ENCODE measurements at regions not wholly inside any gene's neighbourhood (a gene's known extent, or its start where the extent isn't known, plus 50 kb on each side); places are given as distances from the start of the nearest gene placed in this dataset.

DNA sequence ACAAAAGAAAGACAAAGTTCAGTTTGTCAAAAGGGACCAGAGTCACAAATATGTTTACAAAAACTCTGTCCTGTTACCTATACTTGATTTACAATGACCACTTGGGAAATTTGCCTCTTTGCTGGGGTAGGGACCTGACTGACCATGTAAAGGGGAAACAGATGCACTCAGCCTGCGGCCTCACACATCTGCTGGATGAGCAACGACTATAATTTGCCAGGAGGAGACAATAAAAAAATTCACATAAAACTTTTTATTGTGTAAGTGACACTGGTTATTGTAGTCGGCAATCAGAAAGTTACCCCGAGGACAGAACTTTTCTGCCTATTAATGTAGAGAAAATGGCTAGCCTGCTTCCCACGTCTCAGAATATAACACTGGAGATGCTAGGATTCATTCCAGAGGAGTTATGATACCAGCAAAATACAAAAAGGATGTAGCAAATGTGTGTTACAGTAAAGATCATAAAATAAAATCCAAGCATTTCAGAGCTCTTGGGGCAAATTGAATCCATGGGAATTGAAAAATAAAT, 415.4 kb upstream of the SPTLC3 start:
- Histone ChIP-seq H3K27me3 (ENCODE audit: control insufficient read depth, insufficient read depth, low read length) (no peaks in the 10 kb centered on the region), H3K9me3 (ENCODE audit: control insufficient read depth in 2 of 2, low read length in 2 of 2) (peaks cover 0 to 4% of the 10 kb centered on the region in 2 experiments), H3K4me1 (ENCODE audit: control insufficient read depth, insufficient read depth, low read length, poor library complexity, severe bottlenecking) (no peaks in the 10 kb centered on the region), H3K4me3 (ENCODE audit: low read depth, low read length) (no peak overlapping the region), H3K27ac (ENCODE audit: insufficient read depth, low read length, poor library complexity, severe bottlenecking) (no peak overlapping the region), H3K36me3 (ENCODE audit: control insufficient read depth, insufficient read depth, low read length) (no peaks in the 10 kb centered on the region)
- Mint-ChIP-seq H3K4me3 (no peak overlapping the region), H3K36me3 (no peaks in the 10 kb centered on the region), H3K9me3 (peaks cover 1 to 18% (median 7%) of the 10 kb centered on the region in 7 donors), H3K4me1 (no peaks in the 10 kb centered on the region), H3K27me3 (no peaks in the 10 kb centered on the region), H3K27ac (no peak overlapping the region)
- no peak for ATAC-seq (ENCODE audit: low read depth in 2 of 2)
- no peak for DNase-seq

DNA sequence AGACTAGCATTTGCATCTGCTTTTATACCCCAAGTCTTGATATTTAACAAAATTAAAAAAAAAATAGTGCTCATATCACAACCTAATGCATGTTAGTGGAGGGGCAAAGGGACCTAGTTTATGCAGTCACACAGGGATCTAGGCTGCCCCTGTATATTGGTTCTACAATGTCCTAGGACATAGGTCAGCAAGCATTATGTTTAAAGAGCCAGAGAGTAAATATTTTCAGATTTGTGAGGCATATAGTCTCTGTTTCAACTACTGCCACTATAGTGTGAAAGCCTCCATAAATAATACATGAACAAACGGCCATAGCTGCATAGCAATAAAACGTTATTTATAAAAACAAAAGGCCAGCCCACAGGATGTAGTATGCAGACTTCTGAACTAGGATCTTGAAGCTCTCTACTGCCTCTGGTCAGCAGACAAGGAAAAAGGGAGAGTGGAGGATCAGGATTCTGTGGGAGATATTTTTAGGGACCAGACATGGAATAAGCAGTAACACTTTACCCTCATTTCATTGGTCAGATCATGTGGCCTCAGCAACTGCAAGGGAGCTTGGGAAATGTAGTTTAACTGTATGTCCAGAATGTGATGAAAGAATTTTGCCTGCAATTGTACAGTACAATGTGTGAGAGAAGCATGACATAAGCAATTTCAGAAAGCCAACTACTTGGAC, 414.2 kb upstream of the SPTLC3 start:
- Mint-ChIP-seq H3K27me3 (no peaks in the 10 kb centered on the region), H3K36me3 (no peaks in the 10 kb centered on the region), H3K27ac (no peak overlapping the region), H3K9me3 (peaks cover 1 to 21% (median 6%) of the 10 kb centered on the region in 7 donors), H3K4me1 (no peaks in the 10 kb centered on the region), H3K4me3 (no peak overlapping the region)
- Histone ChIP-seq H3K36me3 (ENCODE audit: control insufficient read depth, insufficient read depth, low read length) (no peaks in the 10 kb centered on the region), H3K4me1 (ENCODE audit: control insufficient read depth, insufficient read depth, low read length, poor library complexity, severe bottlenecking) (no peaks in the 10 kb centered on the region), H3K27ac (ENCODE audit: insufficient read depth, low read length, poor library complexity, severe bottlenecking) (no peak overlapping the region), H3K27me3 (ENCODE audit: control insufficient read depth, insufficient read depth, low read length) (no peaks in the 10 kb centered on the region), H3K4me3 (ENCODE audit: low read depth, low read length) (no peak overlapping the region), H3K9me3 (ENCODE audit: control insufficient read depth in 2 of 2, low read length in 2 of 2) (peaks cover 0 to 4% of the 10 kb centered on the region in 2 experiments)
- ATAC-seq (ENCODE audit: low read depth in 2 of 2), result no peak
- DNase-seq, result no peak

DNA sequence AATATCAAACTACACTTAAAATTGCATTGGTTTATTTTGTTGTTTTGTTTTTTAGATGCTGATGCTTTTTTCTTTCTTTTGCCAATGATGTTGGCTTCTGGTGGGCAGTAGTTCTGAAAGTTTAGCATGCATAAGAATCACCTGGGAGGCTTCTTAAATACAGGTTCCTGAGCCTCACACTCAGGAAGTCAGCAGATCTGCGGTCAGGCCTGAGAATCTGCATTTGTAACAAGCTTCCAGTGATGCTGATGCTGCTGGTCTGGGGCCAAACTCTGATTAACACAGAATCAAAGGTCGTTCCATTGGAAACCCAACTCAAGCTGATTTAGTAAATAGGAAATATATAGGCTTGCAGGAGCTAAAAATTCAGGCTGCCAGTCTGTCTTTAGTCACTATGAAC, 412.9 kb upstream of the SPTLC3 start:
- H3K4me3 Mint-ChIP-seq, result no peak overlapping the region
- H3K9me3 ChIP-seq (ENCODE audit: control insufficient read depth in 2 of 2, low read length in 2 of 2), result peaks cover 0 to 4% of the 10 kb centered on the region in 2 experiments
- no peak for DNase-seq
- no peak overlapping the region for H3K27ac ChIP-seq (ENCODE audit: insufficient read depth, low read length, poor library complexity, severe bottlenecking)
- no peaks in the 10 kb centered on the region for H3K36me3 ChIP-seq (ENCODE audit: control insufficient read depth, insufficient read depth, low read length)
- H3K27ac Mint-ChIP-seq, result no peak overlapping the region
- no peaks in the 10 kb centered on the region for H3K27me3 ChIP-seq (ENCODE audit: control insufficient read depth, insufficient read depth, low read length)
- H3K4me1 Mint-ChIP-seq, result no peaks in the 10 kb centered on the region
- no peaks in the 10 kb centered on the region for H3K27me3 Mint-ChIP-seq
- peaks cover 1 to 21% (median 4%) of the 10 kb centered on the region in 7 donors for H3K9me3 Mint-ChIP-seq
- no peak overlapping the region for H3K4me3 ChIP-seq (ENCODE audit: low read depth, low read length)
- H3K4me1 ChIP-seq (ENCODE audit: control insufficient read depth, insufficient read depth, low read length, poor library complexity, severe bottlenecking), result no peaks in the 10 kb centered on the region
- ATAC-seq (ENCODE audit: low read depth in 2 of 2), result no peak
- H3K36me3 Mint-ChIP-seq, result no peaks in the 10 kb centered on the region

DNA sequence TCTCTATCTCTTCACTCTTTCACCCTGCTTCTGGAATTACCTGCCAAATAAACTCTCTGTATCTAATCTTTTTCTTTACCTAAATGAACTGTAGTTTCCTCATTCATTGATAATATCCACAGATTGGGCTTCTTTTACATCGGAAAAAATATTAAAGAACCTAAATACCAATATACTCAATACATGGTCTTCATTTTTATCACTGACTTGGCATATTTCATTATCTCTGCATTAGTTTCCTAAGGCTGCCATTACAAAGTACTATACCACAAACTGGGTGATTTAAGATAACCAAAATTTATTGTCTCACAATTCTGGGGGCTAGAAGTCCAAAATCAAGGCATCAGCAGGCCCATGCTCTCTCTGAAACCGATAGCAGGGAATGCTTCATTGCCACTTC, 411.9 kb upstream of the SPTLC3 start:
- H3K27me3 Mint-ChIP-seq, result no peaks in the 10 kb centered on the region
- DNase-seq, result no peak
- H3K27me3 ChIP-seq (ENCODE audit: control insufficient read depth, insufficient read depth, low read length), result no peaks in the 10 kb centered on the region
- no peaks in the 10 kb centered on the region for H3K4me1 Mint-ChIP-seq
- H3K9me3 Mint-ChIP-seq, result peaks cover 2 to 21% (median 4%) of the 10 kb centered on the region in 7 donors
- H3K27ac ChIP-seq (ENCODE audit: insufficient read depth, low read length, poor library complexity, severe bottlenecking), result no peak overlapping the region
- H3K4me3 ChIP-seq (ENCODE audit: low read depth, low read length), result no peak overlapping the region
- no peaks in the 10 kb centered on the region for H3K36me3 ChIP-seq (ENCODE audit: control insufficient read depth, insufficient read depth, low read length)
- no peaks in the 10 kb centered on the region for H3K36me3 Mint-ChIP-seq
- no peak overlapping the region for H3K27ac Mint-ChIP-seq
- H3K4me3 Mint-ChIP-seq, result no peak overlapping the region
- H3K4me1 ChIP-seq (ENCODE audit: control insufficient read depth, insufficient read depth, low read length, poor library complexity, severe bottlenecking), result no peaks in the 10 kb centered on the region
- H3K9me3 ChIP-seq (ENCODE audit: control insufficient read depth in 2 of 2, low read length in 2 of 2), result peaks cover 0 to 4% of the 10 kb centered on the region in 2 experiments
- ATAC-seq (ENCODE audit: low read depth in 2 of 2), result no peak

DNA sequence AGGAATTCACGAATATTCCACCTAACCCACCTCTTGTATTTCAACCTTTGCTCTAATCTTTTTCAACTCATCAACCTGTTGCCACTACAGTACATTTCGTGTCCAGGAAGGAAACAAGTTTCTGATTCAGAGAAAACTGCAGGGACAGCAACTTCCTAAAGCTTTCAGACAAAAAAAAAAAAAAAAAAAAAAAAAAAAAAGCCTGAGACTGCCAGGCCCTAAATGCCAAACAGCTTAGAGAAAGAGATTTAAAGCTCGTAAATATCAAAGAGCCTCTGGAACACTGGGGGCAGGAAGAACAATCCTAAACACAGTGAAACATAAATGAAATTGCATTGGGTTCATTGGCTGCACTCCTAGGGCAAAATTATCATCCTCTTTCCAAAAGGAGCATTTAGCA, 411.2 kb upstream of the SPTLC3 start:
- ATAC-seq (ENCODE audit: low read depth in 2 of 2) (no peak), DNase-seq (no peak)
- H3K36me3 ChIP-seq (ENCODE audit: control insufficient read depth, insufficient read depth, low read length), result no peaks in the 10 kb centered on the region
- Mint-ChIP-seq H3K36me3 (no peaks in the 10 kb centered on the region), H3K9me3 (peaks cover 0 to 26% (median 4%) of the 10 kb centered on the region in 7 donors), H3K4me3 (no peak overlapping the region), H3K4me1 (no peaks in the 10 kb centered on the region), H3K27ac (no peak overlapping the region), H3K27me3 (no peaks in the 10 kb centered on the region)
- no peak overlapping the region for H3K27ac ChIP-seq (ENCODE audit: insufficient read depth, low read length, poor library complexity, severe bottlenecking)
- H3K4me1 ChIP-seq (ENCODE audit: control insufficient read depth, insufficient read depth, low read length, poor library complexity, severe bottlenecking), result no peaks in the 10 kb centered on the region
- H3K9me3 ChIP-seq (ENCODE audit: control insufficient read depth in 2 of 2, low read length in 2 of 2), result peaks cover 0 to 4% of the 10 kb centered on the region in 2 experiments
- no peak overlapping the region for H3K4me3 ChIP-seq (ENCODE audit: low read depth, low read length)
- H3K27me3 ChIP-seq (ENCODE audit: control insufficient read depth, insufficient read depth, low read length), result no peaks in the 10 kb centered on the region

DNA sequence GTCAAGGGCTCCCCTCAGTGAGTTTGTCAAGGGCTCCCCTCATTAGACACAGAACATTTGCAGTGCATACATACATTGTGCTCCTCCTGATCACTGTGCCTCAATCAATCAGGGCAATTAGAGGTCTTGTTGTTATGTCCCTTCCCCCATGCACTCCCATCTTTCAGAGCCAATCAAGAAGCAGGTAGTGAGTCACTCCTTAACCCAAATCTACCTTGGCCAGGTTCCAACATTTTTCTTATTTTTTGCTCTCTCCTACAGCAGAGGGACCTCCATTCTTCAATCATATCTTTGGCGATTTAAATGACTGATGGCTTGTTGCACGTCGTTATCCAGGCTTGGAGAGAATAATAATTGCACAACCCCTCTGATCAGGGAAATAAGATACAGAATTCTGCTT, 409.9 kb upstream of the SPTLC3 start:
- Histone ChIP-seq H3K4me1 (ENCODE audit: control insufficient read depth, insufficient read depth, low read length, poor library complexity, severe bottlenecking) (no peaks in the 10 kb centered on the region), H3K36me3 (ENCODE audit: control insufficient read depth, insufficient read depth, low read length) (no peaks in the 10 kb centered on the region), H3K9me3 (ENCODE audit: control insufficient read depth in 2 of 2, low read length in 2 of 2) (peaks cover 0 to 7% of the 10 kb centered on the region in 2 experiments), H3K27ac (ENCODE audit: insufficient read depth, low read length, poor library complexity, severe bottlenecking) (no peak overlapping the region), H3K27me3 (ENCODE audit: control insufficient read depth, insufficient read depth, low read length) (no peaks in the 10 kb centered on the region), H3K4me3 (ENCODE audit: low read depth, low read length) (no peak overlapping the region)
- Mint-ChIP-seq H3K36me3 (no peaks in the 10 kb centered on the region), H3K27ac (no peak overlapping the region), H3K9me3 (peaks cover 0 to 29% (median 4%) of the 10 kb centered on the region in 7 donors), H3K4me3 (no peak overlapping the region), H3K4me1 (no peaks in the 10 kb centered on the region), H3K27me3 (no peaks in the 10 kb centered on the region)
- ATAC-seq (ENCODE audit: low read depth in 2 of 2) (no peak), DNase-seq (no peak)

DNA sequence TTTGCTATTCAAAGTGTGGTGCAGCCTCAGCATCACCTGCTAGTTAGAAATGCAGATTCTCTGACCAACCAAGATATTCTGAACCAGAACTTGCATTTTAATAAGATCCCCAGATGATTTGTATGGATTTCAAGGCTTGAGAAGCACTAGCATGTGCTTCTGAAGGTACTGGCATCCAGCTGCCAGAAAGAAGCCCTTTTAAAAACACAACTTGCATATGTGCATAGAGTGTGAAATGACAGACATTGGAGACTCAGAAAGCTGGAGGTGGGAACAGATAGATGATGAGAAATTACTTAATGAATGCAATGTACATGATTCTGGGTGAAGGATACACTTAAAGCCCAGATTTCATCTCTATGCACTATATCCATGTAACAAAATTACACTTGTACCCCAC, 409.3 kb upstream of the SPTLC3 start:
- Histone ChIP-seq H3K4me1 (ENCODE audit: control insufficient read depth, insufficient read depth, low read length, poor library complexity, severe bottlenecking) (no peaks in the 10 kb centered on the region), H3K27ac (ENCODE audit: insufficient read depth, low read length, poor library complexity, severe bottlenecking) (no peak overlapping the region), H3K9me3 (ENCODE audit: control insufficient read depth in 2 of 2, low read length in 2 of 2) (peaks cover 0 to 9% of the 10 kb centered on the region in 2 experiments), H3K27me3 (ENCODE audit: control insufficient read depth, insufficient read depth, low read length) (no peaks in the 10 kb centered on the region), H3K36me3 (ENCODE audit: control insufficient read depth, insufficient read depth, low read length) (no peaks in the 10 kb centered on the region), H3K4me3 (ENCODE audit: low read depth, low read length) (no peak overlapping the region)
- no peaks in the 10 kb centered on the region for H3K4me1 Mint-ChIP-seq
- no peak overlapping the region for H3K27ac Mint-ChIP-seq
- peaks cover 0 to 29% (median 4%) of the 10 kb centered on the region in 7 donors for H3K9me3 Mint-ChIP-seq
- DNase-seq (no peak), ATAC-seq (ENCODE audit: low read depth in 2 of 2) (no peak)
- no peak overlapping the region for H3K4me3 Mint-ChIP-seq
- H3K27me3 Mint-ChIP-seq, result no peaks in the 10 kb centered on the region
- H3K36me3 Mint-ChIP-seq, result no peaks in the 10 kb centered on the region

DNA sequence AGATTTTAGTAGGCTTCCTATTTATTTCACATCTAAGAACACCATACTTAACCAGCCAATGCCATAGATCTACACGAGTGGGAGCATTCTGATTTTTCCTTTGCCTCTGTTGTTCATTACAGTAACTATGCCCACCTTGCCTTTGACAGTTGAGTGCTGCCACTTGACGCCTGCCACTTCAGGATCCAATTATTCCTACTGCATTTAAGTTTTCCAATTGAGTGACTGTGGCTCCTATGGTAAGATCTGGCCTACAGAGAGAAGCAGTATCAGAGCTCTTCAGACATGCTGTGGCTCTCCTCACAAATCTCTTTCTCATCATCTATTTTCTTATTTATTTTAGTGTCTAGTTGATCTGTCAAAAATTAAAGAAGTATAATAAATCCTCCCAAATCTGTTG, 403.0 kb upstream of the SPTLC3 start:
- Mint-ChIP-seq H3K9me3 (peaks cover 0 to 8% (median 5%) of the 10 kb centered on the region in 7 donors), H3K27me3 (no peaks in the 10 kb centered on the region), H3K4me1 (no peaks in the 10 kb centered on the region), H3K36me3 (no peaks in the 10 kb centered on the region), H3K4me3 (no peak overlapping the region), H3K27ac (no peak overlapping the region)
- H3K27me3 ChIP-seq (ENCODE audit: control insufficient read depth, insufficient read depth, low read length), result no peaks in the 10 kb centered on the region
- DNase-seq, result no peak
- H3K27ac ChIP-seq (ENCODE audit: insufficient read depth, low read length, poor library complexity, severe bottlenecking), result no peak overlapping the region
- H3K36me3 ChIP-seq (ENCODE audit: control insufficient read depth, insufficient read depth, low read length), result no peaks in the 10 kb centered on the region
- ATAC-seq (ENCODE audit: low read depth in 2 of 2), result no peak
- H3K4me3 ChIP-seq (ENCODE audit: low read depth, low read length), result no peak overlapping the region
- no peaks in the 10 kb centered on the region for H3K4me1 ChIP-seq (ENCODE audit: control insufficient read depth, insufficient read depth, low read length, poor library complexity, severe bottlenecking)
- H3K9me3 ChIP-seq (ENCODE audit: control insufficient read depth in 2 of 2, low read length in 2 of 2), result peaks cover 0 to 4% of the 10 kb centered on the region in 2 experiments
